ENCODE measurements at regions not wholly inside any gene's neighbourhood (a gene's known extent, or its start where the extent isn't known, plus 50 kb on each side); places are given as distances from the start of the nearest gene placed in this dataset.
A peak's percentile ranks its signal among the peaks of the same experiment; 100 is the strongest.

GRCh38 chr1:163013826-163014600, 55.1 kb upstream of the RGS4 start:
- DNase-seq (ENCODE audit: low read depth, low spot score), result no peak

GRCh38 chr1:163006051-163006834, 62.9 kb upstream of the RGS4 start:
- DNase-seq (ENCODE audit: low read depth, low spot score), result no peak

GRCh38 chr1:162997499-162998285, 71.5 kb upstream of the RGS4 start:
- no peak for DNase-seq (ENCODE audit: low read depth, low spot score)

- DNase-seq (ENCODE audit: low read depth, low spot score), result no peak
Observed at GRCh38 chr1:162996261-162996660, 72.9 kb upstream of the RGS4 start.

GRCh38 chr1:162994921-162995320, 74.2 kb upstream of the RGS4 start:
- DNase-seq (ENCODE audit: low read depth, low spot score), result no peak

GRCh38 chr1:162993846-162994245, 75.3 kb upstream of the RGS4 start:
- no peak for DNase-seq (ENCODE audit: low read depth, low spot score)

- DNase-seq (ENCODE audit: low read depth, low spot score), result no peak
Observed at GRCh38 chr1:162992945-162993344, 76.2 kb upstream of the RGS4 start.

GRCh38 chr1:162991444-162991843, 77.7 kb upstream of the RGS4 start:
- DNase-seq (ENCODE audit: low read depth, low spot score), result no peak

- no peak for DNase-seq (ENCODE audit: low read depth, low spot score)
Observed at GRCh38 chr1:162990665-162991064, 78.5 kb upstream of the RGS4 start.

GRCh38 chr1:162988869-162989268, 80.3 kb upstream of the RGS4 start:
- peak; percentile 23 for DNase-seq (ENCODE audit: low read depth, low spot score)

GRCh38 chr1:162987866-162988265, 81.3 kb upstream of the RGS4 start:
- DNase-seq (ENCODE audit: low read depth, low spot score), result no peak

- no peak for DNase-seq (ENCODE audit: low read depth, low spot score)
Observed at GRCh38 chr1:162985816-162986435, 83.2 kb upstream of the RGS4 start.

- no peak for DNase-seq (ENCODE audit: low read depth, low spot score)
Observed at GRCh38 chr1:162984699-162985098, 84.5 kb upstream of the RGS4 start.

- no peak for DNase-seq (ENCODE audit: low read depth, low spot score)
Observed at GRCh38 chr1:162983671-162984425, 85.3 kb upstream of the RGS4 start.

GRCh38 chr1:162982364-162982763, 86.8 kb upstream of the RGS4 start:
- DNase-seq (ENCODE audit: low read depth, low spot score), result no peak

GRCh38 chr1:162977944-162978568, 91.1 kb upstream of the RGS4 start:
- DNase-seq (ENCODE audit: low read depth, low spot score), result no peak

GRCh38 chr1:162976628-162977027, 92.5 kb upstream of the RGS4 start:
- DNase-seq (ENCODE audit: low read depth, low spot score), result no peak

- DNase-seq (ENCODE audit: low read depth, low spot score), result no peak
Observed at GRCh38 chr1:162974810-162975209, 94.4 kb upstream of the RGS4 start.

- DNase-seq (ENCODE audit: low read depth, low spot score), result no peak
Observed at GRCh38 chr1:162973381-162973795, 95.8 kb upstream of the RGS4 start.

- DNase-seq (ENCODE audit: low read depth, low spot score), result no peak
Observed at GRCh38 chr1:162972773-162973172, 96.4 kb upstream of the RGS4 start.

GRCh38 chr1:162970021-162970420, 99.1 kb upstream of the RGS4 start:
- no peak for DNase-seq (ENCODE audit: low read depth, low spot score)

Data from iPS DF 19.7 (cell line).